Tibial nerve (tissue), 4 donors: ENCODE measurements at regions not wholly inside any gene's neighbourhood (a gene's known extent, or its start where the extent isn't known, plus 50 kb on each side); places are given as distances from the start of the nearest gene placed in this dataset.
"Not testable (repeated sequence)": the region's sequence is repeated elsewhere in the genome, so short reads cannot be mapped to it uniquely, and the experiment has no call there.

Source experiments
- CTCF ChIP-seq, 5 experiments: fragments of 200-600 bp in 3 of 5; fragments of 450-650 bp in 2 of 5; sonication (generic) in 3 of 5; IDR thresholded peaks; one replicate each; pipeline ENCODE4 v1.5.1; 2016 to 2019; ENCODE audit warnings: antibody characterized with exemption in 5 of 5, mild to moderate bottlenecking in 3 of 5, moderate library complexity in 2 of 5
- EP300 ChIP-seq, 2 donors: sonication (generic); formaldehyde crosslinking; IDR thresholded peaks; one replicate each; pipeline ENCODE4 v1.6.1; 2017; ENCODE audit warnings: antibody characterized with exemption in 2 of 2, mild to moderate bottlenecking in 1 of 2
- POLR2A ChIP-seq, 2 donors: fragments of 450-650 bp; IDR thresholded peaks; one replicate each; pipeline ENCODE4 v1.6.1; 2017; ENCODE audit warnings: antibody characterized with exemption in 2 of 2, mild to moderate bottlenecking in 2 of 2, moderate library complexity in 2 of 2

GRCh38 chr11:37135606-37136005 is 537.6 kb upstream of the RAG2 start:
- TF ChIP-seq CTCF, POLR2A, EP300 (IDR thresholded peaks at IDR 0.05): not testable (repeated sequence)
